ENCODE measurements at regions not wholly inside any gene's neighbourhood (a gene's known extent, or its start where the extent isn't known, plus 50 kb on each side); places are given as distances from the start of the nearest gene placed in this dataset.

DNA sequence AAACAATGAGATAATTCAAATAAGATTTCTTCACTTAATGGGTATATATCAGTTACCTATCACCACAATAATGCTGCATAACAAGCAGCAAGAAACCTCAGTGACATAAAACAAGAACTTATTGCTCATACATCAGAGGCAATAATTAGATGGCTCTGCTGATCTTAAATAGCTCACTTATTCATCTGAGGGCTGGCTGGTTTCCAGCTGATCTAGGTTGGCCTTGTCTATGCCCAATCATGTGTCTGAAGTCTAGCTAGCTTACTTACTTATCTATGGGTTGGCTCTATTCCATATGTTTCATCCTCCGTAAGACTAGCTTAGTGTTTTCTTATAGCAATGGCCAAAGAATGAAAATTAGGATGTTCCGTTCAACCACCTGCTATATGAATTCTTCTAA lies 109.4 kb upstream of the AGTR1 start:
- CTCF ChIA-PET: no interaction called here
- ATAC-seq: no peak
- no TSS peak for BruUV-seq (replicated peaks)

DNA sequence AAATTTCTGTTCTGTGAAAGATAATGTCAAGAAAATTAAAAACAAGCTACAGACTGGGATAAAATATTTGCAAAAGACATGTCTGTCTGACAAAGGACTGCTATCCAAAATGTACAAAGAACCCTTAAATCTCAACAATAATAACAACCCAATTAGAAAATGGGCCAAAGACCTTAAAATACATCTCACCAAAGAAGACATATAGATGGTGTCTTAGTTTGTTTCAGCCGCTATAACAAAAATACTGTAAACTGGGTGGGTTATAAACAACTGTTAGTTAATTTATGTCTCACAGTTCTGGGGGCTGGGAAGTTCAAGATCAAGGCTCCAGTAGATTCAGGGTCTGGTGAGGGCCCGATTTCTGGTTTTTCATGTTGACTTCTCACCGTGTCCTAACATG lies 106.2 kb upstream of the AGTR1 start:
- DNase-seq (ENCODE audit: low read depth, low spot score) (no peak), ATAC-seq (no peak)
- Histone ChIP-seq H3K27me3 (ENCODE audit: control insufficient read depth, insufficient read depth, low read length) (no peaks in the 10 kb centered on the region), H3K4me3 (ENCODE audit: low read depth in 2 of 2, low read length in 2 of 2) (no peak overlapping the region), H3K36me3 (ENCODE audit: control insufficient read depth, insufficient read depth, low read length) (no peaks in the 10 kb centered on the region), H3K27ac (ENCODE audit: low read length) (no peak overlapping the region), H3K4me1 (ENCODE audit: control insufficient read depth, insufficient read depth, low read length) (no peaks in the 10 kb centered on the region), H3K9me3 (ENCODE audit: control insufficient read depth, insufficient read depth, low read depth, low read length) (no peaks in the 10 kb centered on the region)
- POLR2A ChIA-PET: no interaction called here
- no TSS peak for BruUV-seq (replicated peaks)
- intact Hi-C loops (cut with micrococcal nuclease; ENCODE audit: unreplicated experiment): no loop called here
- CTCF ChIA-PET: interaction anchor here (0.6 kb wide), 1 partner anchor 54 kb away, joined by 3 read pairs; no protein-coding TSS in a partner anchor
- no peak for TF ChIP-seq SIN3A (IDR thresholded peaks at IDR 0.05; ENCODE audit: borderline replicate concordance, insufficient read depth, low read depth, low read length)
- TF ChIP-seq POLR2AphosphoS5 (IDR thresholded peaks at IDR 0.05; ENCODE audit: low read depth, low read length): no peak
- TF ChIP-seq TCF7L2 (IDR thresholded peaks at IDR 0.05; ENCODE audit: low read depth, low read length): no peak
- TF ChIP-seq, protein P1, sequence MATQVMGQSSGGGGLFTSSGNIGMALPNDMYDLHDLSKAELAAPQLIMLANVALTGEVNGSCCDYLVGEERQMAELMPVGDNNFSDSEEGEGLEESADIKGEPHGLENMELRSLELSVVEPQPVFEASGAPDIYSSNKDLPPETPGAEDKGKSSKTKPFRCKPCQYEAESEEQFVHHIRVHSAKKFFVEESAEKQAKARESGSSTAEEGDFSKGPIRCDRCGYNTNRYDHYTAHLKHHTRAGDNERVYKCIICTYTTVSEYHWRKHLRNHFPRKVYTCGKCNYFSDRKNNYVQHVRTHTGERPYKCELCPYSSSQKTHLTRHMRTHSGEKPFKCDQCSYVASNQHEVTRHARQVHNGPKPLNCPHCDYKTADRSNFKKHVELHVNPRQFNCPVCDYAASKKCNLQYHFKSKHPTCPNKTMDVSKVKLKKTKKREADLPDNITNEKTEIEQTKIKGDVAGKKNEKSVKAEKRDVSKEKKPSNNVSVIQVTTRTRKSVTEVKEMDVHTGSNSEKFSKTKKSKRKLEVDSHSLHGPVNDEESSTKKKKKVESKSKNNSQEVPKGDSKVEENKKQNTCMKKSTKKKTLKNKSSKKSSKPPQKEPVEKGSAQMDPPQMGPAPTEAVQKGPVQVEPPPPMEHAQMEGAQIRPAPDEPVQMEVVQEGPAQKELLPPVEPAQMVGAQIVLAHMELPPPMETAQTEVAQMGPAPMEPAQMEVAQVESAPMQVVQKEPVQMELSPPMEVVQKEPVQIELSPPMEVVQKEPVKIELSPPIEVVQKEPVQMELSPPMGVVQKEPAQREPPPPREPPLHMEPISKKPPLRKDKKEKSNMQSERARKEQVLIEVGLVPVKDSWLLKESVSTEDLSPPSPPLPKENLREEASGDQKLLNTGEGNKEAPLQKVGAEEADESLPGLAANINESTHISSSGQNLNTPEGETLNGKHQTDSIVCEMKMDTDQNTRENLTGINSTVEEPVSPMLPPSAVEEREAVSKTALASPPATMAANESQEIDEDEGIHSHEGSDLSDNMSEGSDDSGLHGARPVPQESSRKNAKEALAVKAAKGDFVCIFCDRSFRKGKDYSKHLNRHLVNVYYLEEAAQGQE (IDR thresholded peaks at IDR 0.05; ENCODE audit: insufficient read depth in 1 of 2, low read depth in 2 of 2, low read length in 1 of 2): no peak
- TF ChIP-seq, protein P2, sequence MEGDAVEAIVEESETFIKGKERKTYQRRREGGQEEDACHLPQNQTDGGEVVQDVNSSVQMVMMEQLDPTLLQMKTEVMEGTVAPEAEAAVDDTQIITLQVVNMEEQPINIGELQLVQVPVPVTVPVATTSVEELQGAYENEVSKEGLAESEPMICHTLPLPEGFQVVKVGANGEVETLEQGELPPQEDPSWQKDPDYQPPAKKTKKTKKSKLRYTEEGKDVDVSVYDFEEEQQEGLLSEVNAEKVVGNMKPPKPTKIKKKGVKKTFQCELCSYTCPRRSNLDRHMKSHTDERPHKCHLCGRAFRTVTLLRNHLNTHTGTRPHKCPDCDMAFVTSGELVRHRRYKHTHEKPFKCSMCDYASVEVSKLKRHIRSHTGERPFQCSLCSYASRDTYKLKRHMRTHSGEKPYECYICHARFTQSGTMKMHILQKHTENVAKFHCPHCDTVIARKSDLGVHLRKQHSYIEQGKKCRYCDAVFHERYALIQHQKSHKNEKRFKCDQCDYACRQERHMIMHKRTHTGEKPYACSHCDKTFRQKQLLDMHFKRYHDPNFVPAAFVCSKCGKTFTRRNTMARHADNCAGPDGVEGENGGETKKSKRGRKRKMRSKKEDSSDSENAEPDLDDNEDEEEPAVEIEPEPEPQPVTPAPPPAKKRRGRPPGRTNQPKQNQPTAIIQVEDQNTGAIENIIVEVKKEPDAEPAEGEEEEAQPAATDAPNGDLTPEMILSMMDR (IDR thresholded peaks at IDR 0.05): no peak
- in situ Hi-C loops (cut with HindIII; ENCODE audit: low pct_unique_long_range_greater_than_20kb, low sequenced_read_pairs): no loop called here

More for the DNA sequence above, 109.4 kb upstream of the AGTR1 start:
- TF ChIP-seq POLR2AphosphoS5 (IDR thresholded peaks at IDR 0.05; ENCODE audit: low read depth, low read length) (no peak), SIN3A (IDR thresholded peaks at IDR 0.05; ENCODE audit: borderline replicate concordance, insufficient read depth, low read depth, low read length) (no peak), TCF7L2 (IDR thresholded peaks at IDR 0.05; ENCODE audit: low read depth, low read length) (no peak)
- TF ChIP-seq, protein P1 (IDR thresholded peaks at IDR 0.05; ENCODE audit: insufficient read depth in 1 of 2, low read depth in 2 of 2, low read length in 1 of 2): no peak
- TF ChIP-seq, protein P2 (IDR thresholded peaks at IDR 0.05): no peak
- H3K27me3 ChIP-seq (ENCODE audit: control insufficient read depth, insufficient read depth, low read length): no peaks in the 10 kb centered on the region
- H3K36me3 ChIP-seq (ENCODE audit: control insufficient read depth, insufficient read depth, low read length): no peaks in the 10 kb centered on the region
- H3K4me1 ChIP-seq (ENCODE audit: control insufficient read depth, insufficient read depth, low read length): no peaks in the 10 kb centered on the region
- no peak for DNase-seq (ENCODE audit: low read depth, low spot score)
- intact Hi-C loops (cut with micrococcal nuclease; ENCODE audit: unreplicated experiment) (no loop called here), in situ Hi-C loops (cut with HindIII; ENCODE audit: low pct_unique_long_range_greater_than_20kb, low sequenced_read_pairs) (no loop called here)
- POLR2A ChIA-PET: no interaction called here
- no peak overlapping the region for H3K27ac ChIP-seq (ENCODE audit: low read length)
- no peaks in the 10 kb centered on the region for H3K9me3 ChIP-seq (ENCODE audit: control insufficient read depth, insufficient read depth, low read depth, low read length)
- no peak overlapping the region for H3K4me3 ChIP-seq (ENCODE audit: low read depth in 2 of 2, low read length in 2 of 2)

Measured in Panc1 (cell line).